ENCODE measurements at regions not wholly inside any gene's neighbourhood (a gene's known extent, or its start where the extent isn't known, plus 50 kb on each side); places are given as distances from the start of the nearest gene placed in this dataset.
"Not testable (repeated sequence)": the region's sequence is repeated elsewhere in the genome, so short reads cannot be mapped to it uniquely, and the experiment has no call there.

- Mint-ChIP-seq H3K9me3 (ENCODE audit: low read depth) (no peaks in the 10 kb centered on the region), H3K4me1 (ENCODE audit: low read depth) (no peaks in the 10 kb centered on the region), H3K36me3 (ENCODE audit: insufficient read depth) (no peaks in the 10 kb centered on the region), H3K27me3 (no peaks in the 10 kb centered on the region), H3K4me3 (ENCODE audit: low read depth) (no peak overlapping the region), H3K27ac (no peak overlapping the region)
- no peak for DNase-seq (ENCODE audit: low spot score, unreplicated experiment)
- no peak for TF ChIP-seq CTCF (IDR thresholded peaks at IDR 0.05; ENCODE audit: unreplicated experiment)
Observed at GRCh38 chr2:65765376-65765775, 333.0 kb upstream of the SPRED2 start.

GRCh38 chr2:65762068-65762467 lies 329.7 kb upstream of the SPRED2 start:
- H3K27ac Mint-ChIP-seq = no peak overlapping the region
- H3K36me3 Mint-ChIP-seq (ENCODE audit: insufficient read depth) = no peaks in the 10 kb centered on the region
- no peaks in the 10 kb centered on the region for H3K27me3 Mint-ChIP-seq
- TF ChIP-seq CTCF (IDR thresholded peaks at IDR 0.05; ENCODE audit: unreplicated experiment) = no peak
- DNase-seq (ENCODE audit: low spot score, unreplicated experiment) = no peak
- H3K9me3 Mint-ChIP-seq (ENCODE audit: low read depth) = peaks cover 8% of the 10 kb centered on the region
- no peaks in the 10 kb centered on the region for H3K4me1 Mint-ChIP-seq (ENCODE audit: low read depth)
- H3K4me3 Mint-ChIP-seq (ENCODE audit: low read depth) = no peak overlapping the region

- Mint-ChIP-seq H3K4me1 (ENCODE audit: low read depth) (peaks cover 3% of the 10 kb centered on the region), H3K27me3 (no peaks in the 10 kb centered on the region), H3K9me3 (ENCODE audit: low read depth) (peaks cover 13% of the 10 kb centered on the region), H3K36me3 (ENCODE audit: insufficient read depth) (no peaks in the 10 kb centered on the region), H3K4me3 (ENCODE audit: low read depth) (no peak overlapping the region), H3K27ac (no peak overlapping the region)
- no peak for TF ChIP-seq CTCF (IDR thresholded peaks at IDR 0.05; ENCODE audit: unreplicated experiment)
- no peak for DNase-seq (ENCODE audit: low spot score, unreplicated experiment)
Observed at GRCh38 chr2:65754219-65754618, 321.8 kb upstream of the SPRED2 start.

- H3K4me1 Mint-ChIP-seq (ENCODE audit: low read depth) = peaks cover 6% of the 10 kb centered on the region
- TF ChIP-seq CTCF (IDR thresholded peaks at IDR 0.05; ENCODE audit: unreplicated experiment) = no peak
- H3K27me3 Mint-ChIP-seq = peaks cover 6% of the 10 kb centered on the region
- H3K27ac Mint-ChIP-seq = no peak overlapping the region
- H3K4me3 Mint-ChIP-seq (ENCODE audit: low read depth) = no peak overlapping the region
- no peak for DNase-seq (ENCODE audit: low spot score, unreplicated experiment)
- H3K9me3 Mint-ChIP-seq (ENCODE audit: low read depth) = peaks cover 4% of the 10 kb centered on the region
- no peaks in the 10 kb centered on the region for H3K36me3 Mint-ChIP-seq (ENCODE audit: insufficient read depth)
Observed at GRCh38 chr2:65751408-65751807, 319.0 kb upstream of the SPRED2 start.

- Mint-ChIP-seq H3K4me3 (ENCODE audit: low read depth) (no peak overlapping the region), H3K27me3 (peaks cover 6% of the 10 kb centered on the region), H3K36me3 (ENCODE audit: insufficient read depth) (no peaks in the 10 kb centered on the region), H3K4me1 (ENCODE audit: low read depth) (peaks cover 6% of the 10 kb centered on the region), H3K27ac (no peak overlapping the region), H3K9me3 (ENCODE audit: low read depth) (no peaks in the 10 kb centered on the region)
- TF ChIP-seq CTCF (IDR thresholded peaks at IDR 0.05; ENCODE audit: unreplicated experiment) = no peak
- no peak for DNase-seq (ENCODE audit: low spot score, unreplicated experiment)
Observed at GRCh38 chr2:65749545-65749944, 317.1 kb upstream of the SPRED2 start.

GRCh38 chr2:65747875-65748274 lies 315.5 kb upstream of the SPRED2 start:
- H3K27me3 Mint-ChIP-seq; H3K4me3 Mint-ChIP-seq (ENCODE audit: low read depth); H3K9me3 Mint-ChIP-seq (ENCODE audit: low read depth): not testable (repeated sequence)

More at GRCh38 chr2:65747875-65748274, 315.5 kb upstream of the SPRED2 start:
- not testable (repeated sequence) for DNase-seq (ENCODE audit: low spot score, unreplicated experiment); H3K4me1 Mint-ChIP-seq (ENCODE audit: low read depth); H3K36me3 Mint-ChIP-seq (ENCODE audit: insufficient read depth); H3K27ac Mint-ChIP-seq
